Neural cell (in vitro differentiated cells): ENCODE measurements at regions not wholly inside any gene's neighbourhood (a gene's known extent, or its start where the extent isn't known, plus 50 kb on each side); places are given as distances from the start of the nearest gene placed in this dataset.

ENCODE experiments used
- H2AFZ ChIP-seq: fragments of 200-600, 300-800 bp; sonication (generic), shearing (Covaris generic); 2 replicates; pipeline ENCODE4 v1.6.0; 2014; ENCODE audit warnings: low read depth, mild to moderate bottlenecking, antibody characterized with exemption, low read length, moderate library complexity
- H3F3A ChIP-seq: fragments of 200-600 bp; shearing (Covaris generic); 2 replicates; pipeline ENCODE4 v1.6.1; 2016; ENCODE audit warnings: mild to moderate bottlenecking, moderate library complexity, mixed read lengths, antibody characterized with exemption, low read length; ENCODE audit not compliant: insufficient read depth, poor library complexity, severe bottlenecking
- H3K27ac ChIP-seq: fragments of 200-600, 300-800 bp; sonication (generic), shearing (Covaris generic); 2 replicates; pipeline ENCODE4 v1.5.1; 2014; ENCODE audit warnings: mild to moderate bottlenecking, low read length, moderate library complexity
- H3K27me3 ChIP-seq: fragments of 300-800, 200-600 bp; sonication (generic), shearing (Covaris generic); 2 replicates; pipeline ENCODE4 v1.6.0; 2014; ENCODE audit warnings: mild to moderate bottlenecking, low read depth, low read length, moderate library complexity; ENCODE audit not compliant: insufficient read depth
- H3K36me3 ChIP-seq: fragments of 300-800, 200-600 bp; sonication (generic), shearing (Covaris generic); 2 replicates; pipeline ENCODE4 v1.5.1; 2014; ENCODE audit warnings: mild to moderate bottlenecking, antibody characterized with exemption, low read length, moderate library complexity; ENCODE audit not compliant: insufficient read depth
- H3K4me2 ChIP-seq: fragments of 300-800, 200-600 bp; sonication (generic), shearing (Covaris generic); 2 replicates; pipeline ENCODE4 v1.6.0; 2014; ENCODE audit warnings: mild to moderate bottlenecking, low read length
- H3K4me3 ChIP-seq: fragments of 300-800, 200-600 bp; sonication (generic), shearing (Covaris generic); 2 replicates; pipeline ENCODE4 v1.5.1; 2014; ENCODE audit warnings: mild to moderate bottlenecking, low read length, moderate library complexity
- H3K79me2 ChIP-seq: fragments of 200-600 bp; shearing (Covaris generic); replicated peaks from 2 replicates; pipeline ENCODE4 v1.6.0; 2014; ENCODE audit warnings: mild to moderate bottlenecking, low read length, moderate library complexity; ENCODE audit not compliant: insufficient read depth
- H3K9ac ChIP-seq: fragments of 300-800, 200-600 bp; sonication (generic), shearing (Covaris generic); 2 replicates; pipeline ENCODE4 v1.6.1; 2016; ENCODE audit warnings: mild to moderate bottlenecking, low read length, mixed read lengths
- H3K9me2 ChIP-seq: fragments of 200-600 bp; shearing (Covaris generic); 2 replicates; pipeline ENCODE4 v1.6.1; 2016; ENCODE audit warnings: mild to moderate bottlenecking, low read length, mixed read lengths; ENCODE audit not compliant: insufficient read depth
- H3K9me3 ChIP-seq: fragments of 200-600, 300-800 bp; sonication (generic), shearing (Covaris generic); 2 replicates; pipeline ENCODE4 v1.6.1; 2016; ENCODE audit warnings: mild to moderate bottlenecking, mixed run types, low read length, moderate library complexity, mixed read lengths
- H4K20me1 ChIP-seq: fragments of 200-600 bp; shearing (Covaris generic); 2 replicates; pipeline ENCODE4 v1.6.1; 2016; ENCODE audit warnings: mild to moderate bottlenecking, mixed run types; ENCODE audit not compliant: insufficient read depth
- EP300 ChIP-seq: fragments of 450-650 bp; conservative IDR thresholded peaks from 2 replicates; pipeline ENCODE4 v1.6.1; 2014; ENCODE audit warnings: antibody characterized with exemption, mild to moderate bottlenecking, moderate library complexity; ENCODE audit not compliant: poor library complexity, severe bottlenecking
- EZH2 ChIP-seq: fragments of 200-600, 300-800 bp; shearing (Covaris generic), sonication (generic); IDR thresholded peaks from 2 replicates; pipeline ENCODE4 v1.6.1; 2014; ENCODE audit warnings: antibody characterized with exemption, low read length, borderline replicate concordance, mild to moderate bottlenecking; ENCODE audit not compliant: insufficient read depth, poor library complexity, severe bottlenecking
- MXI1 ChIP-seq: fragments of 450-650 bp; conservative IDR thresholded peaks from 2 replicates; pipeline ENCODE4 v1.6.1; 2014; ENCODE audit warnings: antibody characterized with exemption, mild to moderate bottlenecking; ENCODE audit not compliant: poor library complexity, severe bottlenecking
- POLR2AphosphoS5 ChIP-seq: IDR thresholded peaks from 2 replicates; pipeline ENCODE4 v1.6.1; 2012
- RAD21 ChIP-seq: fragments of 450-650 bp; conservative IDR thresholded peaks from 2 replicates; pipeline ENCODE4 v1.6.1; 2014; ENCODE audit warnings: antibody characterized with exemption, mild to moderate bottlenecking, moderate library complexity
- SMC3 ChIP-seq: fragments of 450-650 bp; conservative IDR thresholded peaks from 2 replicates; pipeline ENCODE4 v1.6.1; 2014; ENCODE audit warnings: antibody characterized with exemption, mild to moderate bottlenecking, moderate library complexity; ENCODE audit not compliant: poor library complexity
- TAF1 ChIP-seq: IDR thresholded peaks from 2 replicates; pipeline ENCODE4 v1.6.1; 2012; ENCODE audit warnings: low read depth
- TF ChIP-seq, protein P1 (sequence below): IDR thresholded peaks from 2 replicates; pipeline ENCODE4 v1.6.1; 2012; ENCODE audit warnings: borderline replicate concordance
- TF ChIP-seq, protein P2 (sequence below): fragments of 450-650 bp; IDR thresholded peaks from 2 replicates; pipeline ENCODE4 v1.5.1; 2014; ENCODE audit warnings: antibody characterized with exemption, mild to moderate bottlenecking, moderate library complexity; ENCODE audit not compliant: poor library complexity, severe bottlenecking

DNA sequence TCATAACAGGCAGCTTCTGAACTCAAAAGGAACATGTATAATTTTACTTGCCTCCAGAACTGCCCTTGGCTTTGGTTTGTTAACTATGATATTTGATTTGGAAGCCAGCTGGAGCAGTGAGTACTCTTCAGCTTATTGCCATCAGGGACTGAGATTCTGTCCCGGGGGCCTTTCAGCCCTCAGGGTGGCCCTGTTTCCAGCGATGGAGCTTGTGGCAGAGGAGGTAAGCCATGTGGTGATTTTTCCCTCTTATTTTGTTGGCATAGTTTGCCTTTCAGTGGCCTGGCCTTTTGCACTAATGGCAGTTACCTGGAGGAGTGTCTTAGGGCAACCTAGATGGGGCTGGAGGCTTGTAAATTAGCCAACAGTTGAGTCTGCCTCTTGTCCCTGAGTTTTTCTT, 1955.0 kb upstream of the LRRTM1 start:
- Histone ChIP-seq H3K4me3 (no peak overlapping the region), H4K20me1 (no peaks in the 10 kb centered on the region), H3K36me3 (no peaks in the 10 kb centered on the region), H3K4me2 (no peak overlapping the region), H2AFZ (no peak overlapping the region), H3K27ac (no peak overlapping the region), H3K27me3 (no peaks in the 10 kb centered on the region), H3K9me2 (no peaks in the 10 kb centered on the region), H3K79me2 (no peaks in the 10 kb centered on the region), H3K9me3 (peaks cover 4% of the 10 kb centered on the region), H3K9ac (no peak overlapping the region), H3F3A (no peaks in the 10 kb centered on the region)
- no peak for TF ChIP-seq TAF1
- TF ChIP-seq MXI1: no peak
- TF ChIP-seq, protein P1, sequence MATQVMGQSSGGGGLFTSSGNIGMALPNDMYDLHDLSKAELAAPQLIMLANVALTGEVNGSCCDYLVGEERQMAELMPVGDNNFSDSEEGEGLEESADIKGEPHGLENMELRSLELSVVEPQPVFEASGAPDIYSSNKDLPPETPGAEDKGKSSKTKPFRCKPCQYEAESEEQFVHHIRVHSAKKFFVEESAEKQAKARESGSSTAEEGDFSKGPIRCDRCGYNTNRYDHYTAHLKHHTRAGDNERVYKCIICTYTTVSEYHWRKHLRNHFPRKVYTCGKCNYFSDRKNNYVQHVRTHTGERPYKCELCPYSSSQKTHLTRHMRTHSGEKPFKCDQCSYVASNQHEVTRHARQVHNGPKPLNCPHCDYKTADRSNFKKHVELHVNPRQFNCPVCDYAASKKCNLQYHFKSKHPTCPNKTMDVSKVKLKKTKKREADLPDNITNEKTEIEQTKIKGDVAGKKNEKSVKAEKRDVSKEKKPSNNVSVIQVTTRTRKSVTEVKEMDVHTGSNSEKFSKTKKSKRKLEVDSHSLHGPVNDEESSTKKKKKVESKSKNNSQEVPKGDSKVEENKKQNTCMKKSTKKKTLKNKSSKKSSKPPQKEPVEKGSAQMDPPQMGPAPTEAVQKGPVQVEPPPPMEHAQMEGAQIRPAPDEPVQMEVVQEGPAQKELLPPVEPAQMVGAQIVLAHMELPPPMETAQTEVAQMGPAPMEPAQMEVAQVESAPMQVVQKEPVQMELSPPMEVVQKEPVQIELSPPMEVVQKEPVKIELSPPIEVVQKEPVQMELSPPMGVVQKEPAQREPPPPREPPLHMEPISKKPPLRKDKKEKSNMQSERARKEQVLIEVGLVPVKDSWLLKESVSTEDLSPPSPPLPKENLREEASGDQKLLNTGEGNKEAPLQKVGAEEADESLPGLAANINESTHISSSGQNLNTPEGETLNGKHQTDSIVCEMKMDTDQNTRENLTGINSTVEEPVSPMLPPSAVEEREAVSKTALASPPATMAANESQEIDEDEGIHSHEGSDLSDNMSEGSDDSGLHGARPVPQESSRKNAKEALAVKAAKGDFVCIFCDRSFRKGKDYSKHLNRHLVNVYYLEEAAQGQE: no peak
- no peak for TF ChIP-seq SMC3
- TF ChIP-seq RAD21: no peak
- no peak for TF ChIP-seq EP300
- no peak for TF ChIP-seq POLR2AphosphoS5
- no peak for TF ChIP-seq EZH2

DNA sequence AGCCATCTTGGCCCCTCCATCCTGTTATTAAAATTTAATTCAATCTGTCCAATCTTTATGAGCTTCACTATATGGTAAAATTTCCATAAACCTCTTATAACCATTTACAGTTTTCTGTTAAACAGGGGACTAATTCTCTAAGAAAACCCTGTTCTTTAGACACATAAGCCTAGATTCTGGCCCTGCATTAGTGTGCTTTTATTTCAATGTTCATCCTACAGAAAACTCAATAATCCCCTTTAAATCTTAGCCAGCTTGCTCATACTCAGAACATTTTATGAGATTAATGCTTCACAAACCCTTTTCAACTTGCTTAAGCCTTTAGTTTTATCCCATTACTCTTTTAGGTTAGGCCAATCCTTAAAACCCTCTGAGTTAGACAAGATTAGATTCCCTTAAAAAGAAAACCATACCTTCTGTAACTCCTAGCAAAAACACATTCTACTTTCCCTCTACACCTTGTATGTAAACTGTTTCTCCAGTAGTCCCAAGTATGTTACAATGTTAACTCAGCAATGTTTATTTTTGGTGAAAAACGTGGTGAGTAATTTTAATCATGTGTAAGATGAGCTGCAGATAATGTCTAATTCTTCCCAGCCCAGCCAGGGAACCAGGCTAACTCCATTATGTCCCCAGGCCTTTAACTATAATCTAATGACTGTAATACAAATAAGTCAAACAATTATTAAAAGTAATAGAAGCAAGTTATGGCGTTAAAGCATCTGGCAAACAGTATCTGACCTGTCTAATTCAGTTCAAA, 1953.4 kb upstream of the LRRTM1 start:
- no peak overlapping the region for H3K4me2 ChIP-seq
- no peak overlapping the region for H2AFZ ChIP-seq
- H3K9me3 ChIP-seq: peaks cover 4% of the 10 kb centered on the region
- H3K9me2 ChIP-seq: no peaks in the 10 kb centered on the region
- no peaks in the 10 kb centered on the region for H3K27me3 ChIP-seq
- no peak overlapping the region for H3K9ac ChIP-seq
- H3K36me3 ChIP-seq: no peaks in the 10 kb centered on the region
- H4K20me1 ChIP-seq: no peaks in the 10 kb centered on the region
- H3K79me2 ChIP-seq: no peaks in the 10 kb centered on the region
- H3K4me3 ChIP-seq: no peak overlapping the region
- TF ChIP-seq MXI1: no peak
- no peak for TF ChIP-seq TAF1
- TF ChIP-seq EZH2: no peak
- TF ChIP-seq EP300: no peak
- TF ChIP-seq RAD21: no peak
- no peak for TF ChIP-seq SMC3
- TF ChIP-seq POLR2AphosphoS5: no peak
- TF ChIP-seq, protein P2, sequence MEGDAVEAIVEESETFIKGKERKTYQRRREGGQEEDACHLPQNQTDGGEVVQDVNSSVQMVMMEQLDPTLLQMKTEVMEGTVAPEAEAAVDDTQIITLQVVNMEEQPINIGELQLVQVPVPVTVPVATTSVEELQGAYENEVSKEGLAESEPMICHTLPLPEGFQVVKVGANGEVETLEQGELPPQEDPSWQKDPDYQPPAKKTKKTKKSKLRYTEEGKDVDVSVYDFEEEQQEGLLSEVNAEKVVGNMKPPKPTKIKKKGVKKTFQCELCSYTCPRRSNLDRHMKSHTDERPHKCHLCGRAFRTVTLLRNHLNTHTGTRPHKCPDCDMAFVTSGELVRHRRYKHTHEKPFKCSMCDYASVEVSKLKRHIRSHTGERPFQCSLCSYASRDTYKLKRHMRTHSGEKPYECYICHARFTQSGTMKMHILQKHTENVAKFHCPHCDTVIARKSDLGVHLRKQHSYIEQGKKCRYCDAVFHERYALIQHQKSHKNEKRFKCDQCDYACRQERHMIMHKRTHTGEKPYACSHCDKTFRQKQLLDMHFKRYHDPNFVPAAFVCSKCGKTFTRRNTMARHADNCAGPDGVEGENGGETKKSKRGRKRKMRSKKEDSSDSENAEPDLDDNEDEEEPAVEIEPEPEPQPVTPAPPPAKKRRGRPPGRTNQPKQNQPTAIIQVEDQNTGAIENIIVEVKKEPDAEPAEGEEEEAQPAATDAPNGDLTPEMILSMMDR: no peak
- TF ChIP-seq, protein P1: no peak
- H3F3A ChIP-seq: no peaks in the 10 kb centered on the region
- H3K27ac ChIP-seq: no peak overlapping the region
